Astrocyte of the spinal cord (primary cell): ENCODE measurements at regions not wholly inside any gene's neighbourhood (a gene's known extent, or its start where the extent isn't known, plus 50 kb on each side); places are given as distances from the start of the nearest gene placed in this dataset.

ENCODE experiments used
- DNase-seq: peaks from one replicate; pipeline ENCODE4 v3.0.0; 2011; ENCODE audit warnings: low read depth, low spot score
- H3K4me3 ChIP-seq: 2 replicates; pipeline ENCODE4 v1.5.1; 2011; ENCODE audit warnings: low read depth, mild to moderate bottlenecking, low read length, moderate library complexity
- CTCF ChIP-seq: IDR thresholded peaks from 2 replicates; pipeline ENCODE4 v1.5.1; 2012; ENCODE audit warnings: low read depth, mild to moderate bottlenecking, low read length, inconsistent platforms
- in situ Hi-C: cut with HindIII; loops from 2 replicates; pipeline ENCODE4 v1.10.0; 2017; ENCODE audit warnings: low sequenced_read_pairs

- DNase-seq = no peak
- H3K4me3 ChIP-seq = no peak overlapping the region
- no peak for TF ChIP-seq CTCF
- in situ Hi-C loops = no loop called here
These were observed 165.9 kb downstream of the TMTC3 start for GRCh38 chr12:88307961-88308360.

GRCh38 chr12:88308825-88309224 is 166.7 kb downstream of the TMTC3 start:
- in situ Hi-C loops = no loop called here
- no peak overlapping the region for H3K4me3 ChIP-seq
- DNase-seq = peak; percentile 90
- TF ChIP-seq CTCF = no peak

GRCh38 chr12:88309546-88309945 is 167.4 kb downstream of the TMTC3 start:
- TF ChIP-seq CTCF = no peak
- in situ Hi-C loops = no loop called here
- H3K4me3 ChIP-seq = no peak overlapping the region
- peak; percentile 72 for DNase-seq

GRCh38 chr12:88310069-88310468 is 168.0 kb downstream of the TMTC3 start:
- in situ Hi-C loops = no loop called here
- peak; percentile 74 for DNase-seq
- H3K4me3 ChIP-seq = no peak overlapping the region
- TF ChIP-seq CTCF = no peak

- H3K4me3 ChIP-seq = no peak overlapping the region
- TF ChIP-seq CTCF = no peak
- in situ Hi-C loops = no loop called here
- no peak for DNase-seq
These were observed 168.6 kb downstream of the TMTC3 start for GRCh38 chr12:88310666-88311065.

- no peak for TF ChIP-seq CTCF
- in situ Hi-C loops = no loop called here
- H3K4me3 ChIP-seq = no peak overlapping the region
- DNase-seq = no peak
These were observed 171.4 kb downstream of the TMTC3 start for GRCh38 chr12:88313554-88313953.

GRCh38 chr12:88314706-88315105 is 172.6 kb downstream of the TMTC3 start:
- no peak for TF ChIP-seq CTCF
- no peak for DNase-seq
- no peak overlapping the region for H3K4me3 ChIP-seq
- in situ Hi-C loops = no loop called here
